ENCODE measurements at regions not wholly inside any gene's neighbourhood (a gene's known extent, or its start where the extent isn't known, plus 50 kb on each side); places are given as distances from the start of the nearest gene placed in this dataset.

- Histone ChIP-seq H3K4me2 (ENCODE audit: insufficient read depth, low read length) (no peak overlapping the region), H4K20me1 (replicated peaks; ENCODE audit: control insufficient read depth, extremely low read depth, insufficient read depth, low read length) (no peaks in the 10 kb centered on the region), H3K9me3 (replicated peaks; ENCODE audit: control insufficient read depth, insufficient read depth, low read length) (no peaks in the 10 kb centered on the region), H2AFZ (ENCODE audit: low read depth, low read length) (peak overlapping the region; percentile 42), H3K36me3 (ENCODE audit: control insufficient read depth in 2 of 2, extremely low read depth in 1 of 2, insufficient read depth in 2 of 2, low read length in 2 of 2) (no peaks in the 10 kb centered on the region), H3K4me1 (ENCODE audit: control insufficient read depth, extremely low read depth, insufficient read depth, low read length) (no peaks in the 10 kb centered on the region), H3K4me3 (replicated peaks in 1 of 3; ENCODE audit: insufficient read depth in 1 of 3, low read depth in 1 of 3, low read length in 3 of 3) (no peak overlapping the region), H3K27me3 (ENCODE audit: control insufficient read depth in 2 of 2, insufficient read depth in 2 of 2, low read length in 2 of 2) (no peaks in the 10 kb centered on the region), H3K9me1 (replicated peaks; ENCODE audit: control insufficient read depth, extremely low read depth, insufficient read depth, low read length) (no peaks in the 10 kb centered on the region), H3K9ac (replicated peaks; ENCODE audit: extremely low read depth, insufficient read depth, low read length) (no peak overlapping the region), H3K27ac (ENCODE audit: insufficient read depth, low read depth, low read length) (no peak overlapping the region), H3K79me2 (ENCODE audit: control insufficient read depth, insufficient read depth, low read length) (no peaks in the 10 kb centered on the region)
- DNase-seq (ENCODE audit: low read depth, low spot score) (no peak), FAIRE-seq (no peak)
- dilution Hi-C loops (cut with MboI; ENCODE audit: extremely low pct_ligation_motif_present, low sequenced_read_pairs) = no loop called here
- TF ChIP-seq FOS (IDR thresholded peaks at IDR 0.05; ENCODE audit: borderline replicate concordance, insufficient read depth, low read length) (no peak), MYC (IDR thresholded peaks at IDR 0.05; ENCODE audit: low read depth, low read length) (no peak), JUN (IDR thresholded peaks at IDR 0.05; ENCODE audit: borderline replicate concordance, insufficient read depth, insufficient read length, low read depth) (no peak), EZH2 (IDR thresholded peaks at IDR 0.05; ENCODE audit: borderline replicate concordance, low read depth, low read length, severe bottlenecking) (no peak), MAX (IDR thresholded peaks at IDR 0.05; ENCODE audit: insufficient read depth, insufficient read length) (no peak), POLR2AphosphoS5 (IDR thresholded peaks at IDR 0.05; ENCODE audit: insufficient read depth, low read depth, low read length) (no peak), GATA2 (IDR thresholded peaks at IDR 0.05; ENCODE audit: insufficient read depth, insufficient read length, low read depth, low read length) (no peak), POLR2A (IDR thresholded peaks at IDR 0.05; ENCODE audit: low read depth, low read length) (no peak)
- TF ChIP-seq, protein P1, sequence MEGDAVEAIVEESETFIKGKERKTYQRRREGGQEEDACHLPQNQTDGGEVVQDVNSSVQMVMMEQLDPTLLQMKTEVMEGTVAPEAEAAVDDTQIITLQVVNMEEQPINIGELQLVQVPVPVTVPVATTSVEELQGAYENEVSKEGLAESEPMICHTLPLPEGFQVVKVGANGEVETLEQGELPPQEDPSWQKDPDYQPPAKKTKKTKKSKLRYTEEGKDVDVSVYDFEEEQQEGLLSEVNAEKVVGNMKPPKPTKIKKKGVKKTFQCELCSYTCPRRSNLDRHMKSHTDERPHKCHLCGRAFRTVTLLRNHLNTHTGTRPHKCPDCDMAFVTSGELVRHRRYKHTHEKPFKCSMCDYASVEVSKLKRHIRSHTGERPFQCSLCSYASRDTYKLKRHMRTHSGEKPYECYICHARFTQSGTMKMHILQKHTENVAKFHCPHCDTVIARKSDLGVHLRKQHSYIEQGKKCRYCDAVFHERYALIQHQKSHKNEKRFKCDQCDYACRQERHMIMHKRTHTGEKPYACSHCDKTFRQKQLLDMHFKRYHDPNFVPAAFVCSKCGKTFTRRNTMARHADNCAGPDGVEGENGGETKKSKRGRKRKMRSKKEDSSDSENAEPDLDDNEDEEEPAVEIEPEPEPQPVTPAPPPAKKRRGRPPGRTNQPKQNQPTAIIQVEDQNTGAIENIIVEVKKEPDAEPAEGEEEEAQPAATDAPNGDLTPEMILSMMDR (IDR thresholded peaks at IDR 0.05; ENCODE audit: extremely low read depth in 1 of 2, insufficient read depth in 1 of 2, low read depth in 1 of 2, low read length in 2 of 2) = no peak
- intact Hi-C loops (cut with micrococcal nuclease) = loop anchor here (10.0 kb wide), 1 partner anchor 45 kb away; no protein-coding TSS in a partner anchor
- BruUV-seq (replicated peaks) = no TSS peak
- ChIA-PET CTCF (interaction anchor here (0.6 to 1.3 kb wide), 2 partner anchors 8 to 639 kb away, joined by 3 read pairs; no protein-coding TSS in a partner anchor), POLR2A (no interaction called here)
Observed at GRCh38 chr13:33999811-34000605, 182.1 kb downstream of the RFC3 start.
